Kidney epithelial cell (primary cell): ENCODE measurements at regions not wholly inside any gene's neighbourhood (a gene's known extent, or its start where the extent isn't known, plus 50 kb on each side); places are given as distances from the start of the nearest gene placed in this dataset.

Source experiments
- DNase-seq: peaks from one replicate; pipeline ENCODE4 v3.0.0-alpha.2; 2010; ENCODE audit warnings: low read depth
- H3K27me3 ChIP-seq: 2 replicates; pipeline ENCODE4 v1.6.0; 2011; ENCODE audit warnings: low read length; ENCODE audit not compliant: control insufficient read depth, insufficient read depth
- H3K36me3 ChIP-seq: 2 replicates; pipeline ENCODE4 v1.5.1; 2011; ENCODE audit warnings: low read length; ENCODE audit not compliant: control insufficient read depth, insufficient read depth
- H3K4me3 ChIP-seq: 2 replicates; pipeline ENCODE4 v1.5.1; 2011; ENCODE audit warnings: low read depth, mild to moderate bottlenecking, control low read depth, low read length
- CTCF ChIP-seq: IDR thresholded peaks from 2 replicates; pipeline ENCODE4 v1.5.1; 2011; ENCODE audit warnings: mild to moderate bottlenecking, moderate library complexity, low read length, control low read depth, inconsistent platforms; ENCODE audit not compliant: insufficient read depth, poor library complexity, severe bottlenecking

- DNase-seq = no peak
- H3K27me3 ChIP-seq = peaks cover 45% of the 10 kb centered on the region
- no peak for TF ChIP-seq CTCF
- no peak overlapping the region for H3K4me3 ChIP-seq
- no peaks in the 10 kb centered on the region for H3K36me3 ChIP-seq
Observed at GRCh38 chr1:38579056-38579455, 280.5 kb downstream of the RRAGC start.

- Histone ChIP-seq H3K4me3 (no peak overlapping the region), H3K36me3 (no peaks in the 10 kb centered on the region), H3K27me3 (peaks cover 45% of the 10 kb centered on the region)
- DNase-seq = no peak
- TF ChIP-seq CTCF = no peak
Observed at GRCh38 chr1:38578271-38578951, 281.2 kb downstream of the RRAGC start.

GRCh38 chr1:38577937-38578270, 281.7 kb downstream of the RRAGC start:
- Histone ChIP-seq H3K36me3 (no peaks in the 10 kb centered on the region), H3K27me3 (peaks cover 45% of the 10 kb centered on the region), H3K4me3 (no peak overlapping the region)
- DNase-seq = no peak
- TF ChIP-seq CTCF = no peak

- Histone ChIP-seq H3K36me3 (no peaks in the 10 kb centered on the region), H3K27me3 (peaks cover 45% of the 10 kb centered on the region), H3K4me3 (no peak overlapping the region)
- no peak for TF ChIP-seq CTCF
- no peak for DNase-seq
Observed at GRCh38 chr1:38577385-38577784, 282.2 kb downstream of the RRAGC start.

GRCh38 chr1:38576241-38576640, 283.3 kb downstream of the RRAGC start:
- TF ChIP-seq CTCF = no peak
- no peak for DNase-seq
- peaks cover 52% of the 10 kb centered on the region for H3K27me3 ChIP-seq

GRCh38 chr1:38571726-38572125, 287.8 kb downstream of the RRAGC start:
- DNase-seq = no peak
- peaks cover 24% of the 10 kb centered on the region for H3K27me3 ChIP-seq
- no peaks in the 10 kb centered on the region for H3K36me3 ChIP-seq

More at GRCh38 chr1:38576241-38576640, 283.3 kb downstream of the RRAGC start:
- H3K36me3 ChIP-seq = no peaks in the 10 kb centered on the region
- H3K4me3 ChIP-seq = no peak overlapping the region

More at GRCh38 chr1:38571726-38572125, 287.8 kb downstream of the RRAGC start:
- TF ChIP-seq CTCF = no peak
- H3K4me3 ChIP-seq = no peak overlapping the region
